HepG2 (cell line): ENCODE measurements at regions not wholly inside any gene's neighbourhood (a gene's known extent, or its start where the extent isn't known, plus 50 kb on each side); places are given as distances from the start of the nearest gene placed in this dataset.

Experiments
- FOSL1 ChIP-seq: sonication (generic); formaldehyde crosslinking; IDR thresholded peaks from 2 replicates; pipeline ENCODE4 v1.9.0; 2021; ENCODE audit warnings: missing genetic modification reagents, borderline replicate concordance
- TMF1 ChIP-seq: sonication (generic); formaldehyde crosslinking; IDR thresholded peaks from 2 replicates; pipeline ENCODE4 v1.8.1; 2022; ENCODE audit warnings: low read depth, missing genetic modification reagents
- ZFX ChIP-seq: sonication (generic); formaldehyde crosslinking; IDR thresholded peaks from 2 replicates; pipeline ENCODE4 v1.4.0; 2020; ENCODE audit warnings: mild to moderate bottlenecking, low read depth, missing genetic modification reagents, moderate library complexity
- ZNF160 ChIP-seq: sonication (generic); formaldehyde crosslinking; IDR thresholded peaks from 2 replicates; pipeline ENCODE4 v1.8.0; 2022; ENCODE audit warnings: mild to moderate bottlenecking, inconsistent platforms, missing genetic modification reagents
- ZNF292 ChIP-seq: sonication (generic); formaldehyde crosslinking; IDR thresholded peaks from 2 replicates; pipeline ENCODE4 v1.8.1; 2022; ENCODE audit warnings: mild to moderate bottlenecking, low read depth, missing genetic modification reagents, borderline replicate concordance
- ZNF367 ChIP-seq: sonication (generic); formaldehyde crosslinking; IDR thresholded peaks from 2 replicates; pipeline ENCODE4 v1.4.0; 2020; ENCODE audit warnings: missing genetic modification reagents, borderline replicate concordance
- ZNF569 ChIP-seq: sonication (generic); formaldehyde crosslinking; IDR thresholded peaks from 2 replicates; pipeline ENCODE4 v1.5.0; 2020; ENCODE audit warnings: mild to moderate bottlenecking, missing genetic modification reagents, moderate library complexity, borderline replicate concordance
- TF ChIP-seq, protein P1 (sequence below): sonication (generic); formaldehyde crosslinking; IDR thresholded peaks from 2 replicates; pipeline ENCODE4 v1.4.0; 2020; ENCODE audit warnings: missing genetic modification reagents
- TF ChIP-seq, protein P2 (sequence below): sonication (generic); formaldehyde crosslinking; IDR thresholded peaks from 2 replicates; pipeline ENCODE4 v1.9.0; 2021; ENCODE audit warnings: missing genetic modification reagents, mild to moderate bottlenecking, borderline replicate concordance

DNA sequence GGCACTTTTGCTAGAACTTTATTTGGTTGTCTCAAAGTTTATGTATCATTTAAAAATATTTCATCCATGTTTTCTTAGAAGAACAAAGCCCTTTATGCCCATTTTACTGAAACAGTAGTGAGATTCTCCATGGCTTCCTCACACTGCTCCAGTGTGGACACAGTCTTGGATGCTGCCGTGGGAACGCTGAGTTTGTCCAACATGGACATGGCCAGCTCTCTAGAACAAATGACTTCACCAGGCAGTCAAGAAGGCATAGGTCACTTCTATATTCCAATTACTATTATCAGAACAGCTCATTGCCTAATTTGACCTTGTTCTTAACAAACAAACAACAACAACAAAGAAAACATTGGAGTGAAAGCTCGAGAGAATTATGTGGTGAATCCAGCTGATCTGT lies 414.1 kb upstream of the ID2 start (continued):
- TF ChIP-seq, protein P1, sequence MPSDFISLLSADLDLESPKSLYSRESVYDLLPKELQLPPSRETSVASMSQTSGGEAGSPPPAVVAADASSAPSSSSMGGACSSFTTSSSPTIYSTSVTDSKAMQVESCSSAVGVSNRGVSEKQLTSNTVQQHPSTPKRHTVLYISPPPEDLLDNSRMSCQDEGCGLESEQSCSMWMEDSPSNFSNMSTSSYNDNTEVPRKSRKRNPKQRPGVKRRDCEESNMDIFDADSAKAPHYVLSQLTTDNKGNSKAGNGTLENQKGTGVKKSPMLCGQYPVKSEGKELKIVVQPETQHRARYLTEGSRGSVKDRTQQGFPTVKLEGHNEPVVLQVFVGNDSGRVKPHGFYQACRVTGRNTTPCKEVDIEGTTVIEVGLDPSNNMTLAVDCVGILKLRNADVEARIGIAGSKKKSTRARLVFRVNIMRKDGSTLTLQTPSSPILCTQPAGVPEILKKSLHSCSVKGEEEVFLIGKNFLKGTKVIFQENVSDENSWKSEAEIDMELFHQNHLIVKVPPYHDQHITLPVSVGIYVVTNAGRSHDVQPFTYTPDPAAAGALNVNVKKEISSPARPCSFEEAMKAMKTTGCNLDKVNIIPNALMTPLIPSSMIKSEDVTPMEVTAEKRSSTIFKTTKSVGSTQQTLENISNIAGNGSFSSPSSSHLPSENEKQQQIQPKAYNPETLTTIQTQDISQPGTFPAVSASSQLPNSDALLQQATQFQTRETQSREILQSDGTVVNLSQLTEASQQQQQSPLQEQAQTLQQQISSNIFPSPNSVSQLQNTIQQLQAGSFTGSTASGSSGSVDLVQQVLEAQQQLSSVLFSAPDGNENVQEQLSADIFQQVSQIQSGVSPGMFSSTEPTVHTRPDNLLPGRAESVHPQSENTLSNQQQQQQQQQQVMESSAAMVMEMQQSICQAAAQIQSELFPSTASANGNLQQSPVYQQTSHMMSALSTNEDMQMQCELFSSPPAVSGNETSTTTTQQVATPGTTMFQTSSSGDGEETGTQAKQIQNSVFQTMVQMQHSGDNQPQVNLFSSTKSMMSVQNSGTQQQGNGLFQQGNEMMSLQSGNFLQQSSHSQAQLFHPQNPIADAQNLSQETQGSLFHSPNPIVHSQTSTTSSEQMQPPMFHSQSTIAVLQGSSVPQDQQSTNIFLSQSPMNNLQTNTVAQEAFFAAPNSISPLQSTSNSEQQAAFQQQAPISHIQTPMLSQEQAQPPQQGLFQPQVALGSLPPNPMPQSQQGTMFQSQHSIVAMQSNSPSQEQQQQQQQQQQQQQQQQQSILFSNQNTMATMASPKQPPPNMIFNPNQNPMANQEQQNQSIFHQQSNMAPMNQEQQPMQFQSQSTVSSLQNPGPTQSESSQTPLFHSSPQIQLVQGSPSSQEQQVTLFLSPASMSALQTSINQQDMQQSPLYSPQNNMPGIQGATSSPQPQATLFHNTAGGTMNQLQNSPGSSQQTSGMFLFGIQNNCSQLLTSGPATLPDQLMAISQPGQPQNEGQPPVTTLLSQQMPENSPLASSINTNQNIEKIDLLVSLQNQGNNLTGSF (CRISPR knock-in tag): no peak
- TF ChIP-seq ZFX (no peak), ZNF569 (CRISPR knock-in tag) (no peak), ZNF292 (CRISPR knock-in tag) (no peak), ZNF160 (CRISPR knock-in tag) (no peak), ZNF367 (CRISPR knock-in tag) (no peak), TMF1 (CRISPR knock-in tag) (no peak), FOSL1 (no peak)
- TF ChIP-seq, protein P2, sequence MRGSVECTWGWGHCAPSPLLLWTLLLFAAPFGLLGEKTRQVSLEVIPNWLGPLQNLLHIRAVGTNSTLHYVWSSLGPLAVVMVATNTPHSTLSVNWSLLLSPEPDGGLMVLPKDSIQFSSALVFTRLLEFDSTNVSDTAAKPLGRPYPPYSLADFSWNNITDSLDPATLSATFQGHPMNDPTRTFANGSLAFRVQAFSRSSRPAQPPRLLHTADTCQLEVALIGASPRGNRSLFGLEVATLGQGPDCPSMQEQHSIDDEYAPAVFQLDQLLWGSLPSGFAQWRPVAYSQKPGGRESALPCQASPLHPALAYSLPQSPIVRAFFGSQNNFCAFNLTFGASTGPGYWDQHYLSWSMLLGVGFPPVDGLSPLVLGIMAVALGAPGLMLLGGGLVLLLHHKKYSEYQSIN (CRISPR knock-in tag): no peak
